B cell (primary cell): ENCODE measurements at regions not wholly inside any gene's neighbourhood (a gene's known extent, or its start where the extent isn't known, plus 50 kb on each side); places are given as distances from the start of the nearest gene placed in this dataset.

Source experiments
- ATAC-seq: fragments of 200-7000 bp; cut with Tn5 transposase; one replicate; pipeline ENCODE4 v1.10.0; 2021; ENCODE audit warnings: low read depth, mild to moderate bottlenecking, moderate number of reproducible peaks, moderate library complexity
- CTCF ChIA-PET: fragments of 350-600 bp; sonication (Branson Sonifier 250); formaldehyde crosslinking; loops from one replicate; lab custom pipeline; 2021; ENCODE audit warnings: antibody characterized with exemption, inconsistent platforms; lab: Charles Lee
- POLR2A ChIA-PET: fragments of 350-600 bp; sonication (Branson Sonifier 250); formaldehyde crosslinking; loops from one replicate; lab custom pipeline; 2021; ENCODE audit warnings: antibody characterized with exemption; lab: Charles Lee
- DNase-seq: peaks from one replicate; pipeline ENCODE4 v3.0.0; 2013
- H2AFZ ChIP-seq: 2 replicates; pipeline ENCODE4 v1.6.1; 2012; ENCODE audit warnings: mild to moderate bottlenecking, low read depth, low read length; ENCODE audit not compliant: insufficient read depth, poor library complexity, severe bottlenecking
- H3K27ac ChIP-seq, 2 donors: 1 replicate in 1 of 2; 2 replicates in 1 of 2; pipeline ENCODE4 v1.5.1; 2012 to 2013; ENCODE audit warnings: low read length in 2 of 2, mild to moderate bottlenecking in 2 of 2, moderate library complexity in 1 of 2
- H3K27me3 ChIP-seq, 4 experiments: fragments of 200-600 bp in 1 of 4; sonication (generic) in 1 of 4; replicated peaks in 1 of 4; 1 replicate in 2 of 4; 2 replicates in 2 of 4; pipeline versions ENCODE4 v1.6.1 to v1.7.0; 2013 to 2016; ENCODE audit warnings: low read length in 3 of 4, mild to moderate bottlenecking in 2 of 4, mixed read lengths in 1 of 4, moderate library complexity in 1 of 4; ENCODE audit not compliant: insufficient read depth in 4 of 4, control insufficient read depth in 3 of 4; ENCODE audit errors: control extremely low read depth in 1 of 4
- H3K36me3 ChIP-seq, 2 experiments: replicated peaks in 1 of 2; 1 replicate in 1 of 2; 2 replicates in 1 of 2; pipeline versions ENCODE4 v1.6.1 to v1.7.1; 2013; ENCODE audit warnings: low read length in 1 of 2; ENCODE audit not compliant: insufficient read depth in 2 of 2, control insufficient read depth in 1 of 2; ENCODE audit errors: control extremely low read depth in 1 of 2, extremely low read depth in 1 of 2
- H3K4me1 ChIP-seq, 2 donors: fragments of 200-600 bp in 1 of 2; sonication (generic) in 1 of 2; 1 replicate in 1 of 2; 2 replicates in 1 of 2; pipeline versions ENCODE4 v1.5.1 to v1.6.1; 2013 to 2017; ENCODE audit warnings: low read length in 2 of 2; ENCODE audit not compliant: control insufficient read depth in 2 of 2, insufficient read depth in 2 of 2
- H3K4me2 ChIP-seq: replicated peaks from 2 replicates; pipeline ENCODE3; 2012; ENCODE audit warnings: mild to moderate bottlenecking, low read depth, low read length; ENCODE audit not compliant: poor library complexity, severe bottlenecking
- H3K4me3 ChIP-seq, 5 experiments: fragments of 200-600 bp in 1 of 5; sonication (generic) in 1 of 5; 1 replicate in 3 of 5; 2 replicates in 2 of 5; pipeline versions ENCODE4 v1.5.1 to v1.7.0; 2011 to 2016; ENCODE audit warnings: low read length in 4 of 5, mild to moderate bottlenecking in 4 of 5, low read depth in 2 of 5, control low read depth in 1 of 5, moderate library complexity in 1 of 5; ENCODE audit not compliant: insufficient read depth in 1 of 5; ENCODE audit errors: control extremely low read depth in 1 of 5, extremely low read depth in 1 of 5
- H3K79me2 ChIP-seq: fragments of 200-600 bp; sonication (generic); one replicate; pipeline ENCODE4 v1.6.0; 2016; ENCODE audit warnings: low read length; ENCODE audit not compliant: control insufficient read depth, insufficient read depth
- H3K9ac ChIP-seq: fragments of 200-600 bp; sonication (generic); 2 replicates; pipeline ENCODE4 v1.6.1; 2017; ENCODE audit warnings: mild to moderate bottlenecking, low read length, moderate library complexity
- H3K9me3 ChIP-seq, 3 donors: one replicate each; pipeline versions ENCODE4 v1.6.1 to v1.7.1; 2013; ENCODE audit warnings: low read length in 2 of 3; ENCODE audit not compliant: control insufficient read depth in 2 of 3, insufficient read depth in 1 of 3; ENCODE audit errors: control extremely low read depth in 1 of 3
- H4K20me1 ChIP-seq: 2 replicates; pipeline ENCODE4 v1.6.0; 2012; ENCODE audit warnings: mild to moderate bottlenecking, low read length; ENCODE audit not compliant: insufficient read depth, control insufficient read depth, poor library complexity, severe bottlenecking
- H3K27ac Mint-ChIP-seq: one replicate; pipeline ENCODE4 v1.8.0; 2021; ENCODE audit warnings: mixed read lengths
- H3K27me3 Mint-ChIP-seq: one replicate; pipeline ENCODE4 v1.8.0; 2021; ENCODE audit warnings: mixed read lengths
- H3K4me1 Mint-ChIP-seq: one replicate; pipeline ENCODE4 v1.8.0; 2021; ENCODE audit warnings: mixed read lengths
- H3K4me3 Mint-ChIP-seq: one replicate; pipeline ENCODE4 v1.8.0; 2021; ENCODE audit warnings: mixed read lengths
- H3K9me3 Mint-ChIP-seq: one replicate; pipeline ENCODE4 v1.8.0; 2022; ENCODE audit warnings: mixed read lengths; ENCODE audit not compliant: insufficient read depth
- EZH2 ChIP-seq: IDR thresholded peaks from 2 replicates; pipeline ENCODE4 v1.6.1; 2012; ENCODE audit warnings: borderline replicate concordance, low read depth, mild to moderate bottlenecking, moderate library complexity, low read length; ENCODE audit not compliant: insufficient read depth, poor library complexity, severe bottlenecking
- WGBS: methylation state at CpG from one replicate; pipeline ENCODE4 v1.1.5; 2013; ENCODE audit warnings: missing lambda C conversion rate; ENCODE audit not compliant: insufficient coverage; 5-methylcytosine and 5-hydroxymethylcytosine counted together
- intact Hi-C: fragments of 100-400 bp; cut with micrococcal nuclease; formaldehyde crosslinking; loops from one replicate; pipeline ENCODE4 v1.10.0; 2022
- TF ChIP-seq, protein P1 (sequence below): fragments of 200-600 bp; IDR thresholded peaks from one replicate; pipeline ENCODE4 v1.8.0; 2022; ENCODE audit warnings: antibody characterized with exemption, mild to moderate bottlenecking

DNA sequence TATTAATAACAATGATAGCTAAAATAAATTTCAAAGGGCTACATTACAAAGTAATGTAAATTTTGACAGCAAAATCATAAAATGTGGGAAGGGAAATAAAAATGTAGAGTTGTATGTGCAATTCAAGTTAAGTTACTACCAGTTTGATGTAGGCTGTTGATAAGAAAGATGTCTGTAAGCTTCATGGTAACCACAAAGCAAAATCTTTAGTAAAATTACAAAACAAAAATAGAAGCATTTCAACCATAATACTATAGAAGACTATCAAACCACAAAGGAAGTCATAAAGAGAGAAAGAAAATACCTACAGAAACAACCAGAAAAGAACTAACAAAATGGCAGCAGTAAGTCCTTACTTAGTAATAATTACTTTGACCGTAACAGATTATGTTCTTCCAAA is 99.1 kb downstream of the C7orf25 start:
- no peaks in the 10 kb centered on the region for H3K36me3 ChIP-seq
- WGBS = no CpG with 5 or more reads among the region's 1 CpG
- H2AFZ ChIP-seq = no peak overlapping the region
- ATAC-seq (no peak), DNase-seq (no peak)
- no peaks in the 10 kb centered on the region for H3K4me1 ChIP-seq
- H4K20me1 ChIP-seq = no peaks in the 10 kb centered on the region
- Mint-ChIP-seq H3K9me3 (peaks cover 12% of the 10 kb centered on the region), H3K4me1 (no peaks in the 10 kb centered on the region), H3K4me3 (no peak overlapping the region), H3K27me3 (peaks cover 11% of the 10 kb centered on the region), H3K27ac (no peak overlapping the region)
- H3K27ac ChIP-seq = no peak overlapping the region
- CTCF ChIA-PET = no interaction called here
- no peaks in the 10 kb centered on the region for H3K79me2 ChIP-seq
- H3K27me3 ChIP-seq = peaks cover 0 to 4% (median 0%) of the 10 kb centered on the region in 4 experiments
- H3K4me3 ChIP-seq = no peak overlapping the region
- H3K4me2 ChIP-seq = no peak overlapping the region
- POLR2A ChIA-PET = no interaction called here
- TF ChIP-seq EZH2 = no peak
- TF ChIP-seq, protein P1, sequence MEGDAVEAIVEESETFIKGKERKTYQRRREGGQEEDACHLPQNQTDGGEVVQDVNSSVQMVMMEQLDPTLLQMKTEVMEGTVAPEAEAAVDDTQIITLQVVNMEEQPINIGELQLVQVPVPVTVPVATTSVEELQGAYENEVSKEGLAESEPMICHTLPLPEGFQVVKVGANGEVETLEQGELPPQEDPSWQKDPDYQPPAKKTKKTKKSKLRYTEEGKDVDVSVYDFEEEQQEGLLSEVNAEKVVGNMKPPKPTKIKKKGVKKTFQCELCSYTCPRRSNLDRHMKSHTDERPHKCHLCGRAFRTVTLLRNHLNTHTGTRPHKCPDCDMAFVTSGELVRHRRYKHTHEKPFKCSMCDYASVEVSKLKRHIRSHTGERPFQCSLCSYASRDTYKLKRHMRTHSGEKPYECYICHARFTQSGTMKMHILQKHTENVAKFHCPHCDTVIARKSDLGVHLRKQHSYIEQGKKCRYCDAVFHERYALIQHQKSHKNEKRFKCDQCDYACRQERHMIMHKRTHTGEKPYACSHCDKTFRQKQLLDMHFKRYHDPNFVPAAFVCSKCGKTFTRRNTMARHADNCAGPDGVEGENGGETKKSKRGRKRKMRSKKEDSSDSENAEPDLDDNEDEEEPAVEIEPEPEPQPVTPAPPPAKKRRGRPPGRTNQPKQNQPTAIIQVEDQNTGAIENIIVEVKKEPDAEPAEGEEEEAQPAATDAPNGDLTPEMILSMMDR = no peak
- intact Hi-C loops = no loop called here
- no peak overlapping the region for H3K9ac ChIP-seq
- peaks cover 0 to 3% (median 0%) of the 10 kb centered on the region in 3 donors for H3K9me3 ChIP-seq

DNA sequence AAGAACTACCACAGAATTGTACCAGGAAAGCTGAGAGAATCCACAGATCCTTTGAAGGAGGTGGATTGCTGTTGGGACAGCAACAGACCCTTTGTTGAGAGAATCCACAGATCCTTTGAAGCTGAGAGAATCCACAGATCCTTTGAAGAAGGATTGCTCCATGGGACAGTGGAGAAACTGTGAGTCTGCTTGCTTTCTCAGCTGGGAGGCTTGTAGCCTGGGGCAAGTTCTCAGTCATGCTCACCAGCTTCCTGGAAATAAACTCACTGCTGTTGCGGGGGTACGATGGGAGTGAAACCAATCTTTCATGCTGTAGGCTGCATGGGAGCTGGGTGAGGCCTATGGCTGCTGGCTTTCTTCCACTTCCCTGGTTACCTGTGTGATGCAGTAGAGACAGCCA is 106.3 kb downstream of the C7orf25 start:
- 94% methylated on average over 2 of the region's 2 CpGs for WGBS
- H3K27me3 ChIP-seq = no peaks in the 10 kb centered on the region
- H4K20me1 ChIP-seq = no peaks in the 10 kb centered on the region
- intact Hi-C loops = no loop called here
- ChIA-PET CTCF (no interaction called here), POLR2A (no interaction called here)
- Mint-ChIP-seq H3K4me1 (no peaks in the 10 kb centered on the region), H3K4me3 (no peak overlapping the region), H3K27me3 (peaks cover 15% of the 10 kb centered on the region), H3K9me3 (peaks cover 10% of the 10 kb centered on the region), H3K27ac (no peak overlapping the region)
- no peaks in the 10 kb centered on the region for H3K79me2 ChIP-seq
- H3K27ac ChIP-seq = no peak overlapping the region
- TF ChIP-seq, protein P1 = no peak
- TF ChIP-seq EZH2 = no peak
- H3K4me2 ChIP-seq = no peak overlapping the region
- H3K9me3 ChIP-seq = peaks cover 0 to 8% (median 8%) of the 10 kb centered on the region in 3 donors
- no peak overlapping the region for H3K4me3 ChIP-seq
- ATAC-seq (no peak), DNase-seq (no peak)
- H3K36me3 ChIP-seq = no peaks in the 10 kb centered on the region
- no peak overlapping the region for H3K9ac ChIP-seq
- no peak overlapping the region for H2AFZ ChIP-seq
- H3K4me1 ChIP-seq = no peaks in the 10 kb centered on the region
